ENCODE measurements at regions not wholly inside any gene's neighbourhood (a gene's known extent, or its start where the extent isn't known, plus 50 kb on each side); places are given as distances from the start of the nearest gene placed in this dataset.

- Histone ChIP-seq H3K4me3 (ENCODE audit: low read length) (no peak overlapping the region), H4K20me1 (ENCODE audit: insufficient read depth, low read length) (no peaks in the 10 kb centered on the region), H3K4me2 (ENCODE audit: low read length) (no peak overlapping the region), H3K79me2 (ENCODE audit: low read length) (no peaks in the 10 kb centered on the region), H3K36me3 (replicated peaks; ENCODE audit: low read depth, low read length) (no peaks in the 10 kb centered on the region), H3K9ac (ENCODE audit: low read length) (no peak overlapping the region), H3K27ac (ENCODE audit: low read length) (no peak overlapping the region), H2AFZ (ENCODE audit: low read depth, low read length) (no peak overlapping the region), H3K4me1 (ENCODE audit: low read length) (no peaks in the 10 kb centered on the region), H3K27me3 (ENCODE audit: low read depth, low read length) (no peaks in the 10 kb centered on the region), H3K9me3 (ENCODE audit: insufficient read depth, low read length) (no peaks in the 10 kb centered on the region)
- no peak for TF ChIP-seq CTCF (IDR thresholded peaks at IDR 0.05; ENCODE audit: low read depth, low read length)
- no peak for TF ChIP-seq EZH2phosphoT487 (IDR thresholded peaks at IDR 0.05; ENCODE audit: low read depth)
Observed at GRCh38 chr22:27627444-27627833, 174.1 kb downstream of the MN1 start.

DNA sequence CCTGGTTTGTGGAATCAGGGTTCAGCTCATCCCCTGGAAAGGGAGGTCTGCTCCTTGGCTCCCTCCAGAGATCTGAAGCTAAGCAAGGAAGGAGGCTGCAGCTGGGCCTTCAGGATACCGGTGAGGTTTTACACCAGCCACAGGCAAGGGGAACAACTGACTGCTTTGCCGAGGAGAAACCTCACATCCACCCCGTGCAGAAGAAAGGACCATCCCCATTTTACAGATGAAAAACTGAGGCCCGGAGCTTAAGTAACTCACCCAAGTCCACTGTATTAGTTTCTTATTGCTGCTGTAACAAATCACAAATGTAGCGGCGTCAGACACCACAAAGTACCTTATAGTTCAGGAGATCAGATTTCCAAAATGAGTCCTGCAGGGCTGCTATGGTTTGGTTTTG lies 173.7 kb downstream of the MN1 start:
- no peaks in the 10 kb centered on the region for H3K27me3 ChIP-seq (ENCODE audit: low read depth, low read length)
- no peak overlapping the region for H3K4me2 ChIP-seq (ENCODE audit: low read length)
- H3K36me3 ChIP-seq (replicated peaks; ENCODE audit: low read depth, low read length): no peaks in the 10 kb centered on the region
- H3K4me1 ChIP-seq (ENCODE audit: low read length): no peaks in the 10 kb centered on the region
- H3K27ac ChIP-seq (ENCODE audit: low read length): no peak overlapping the region
- TF ChIP-seq CTCF (IDR thresholded peaks at IDR 0.05; ENCODE audit: low read depth, low read length) (no peak), EZH2phosphoT487 (IDR thresholded peaks at IDR 0.05; ENCODE audit: low read depth) (no peak)
- H3K79me2 ChIP-seq (ENCODE audit: low read length): no peaks in the 10 kb centered on the region
- no peak overlapping the region for H2AFZ ChIP-seq (ENCODE audit: low read depth, low read length)
- no peaks in the 10 kb centered on the region for H4K20me1 ChIP-seq (ENCODE audit: insufficient read depth, low read length)
- no peaks in the 10 kb centered on the region for H3K9me3 ChIP-seq (ENCODE audit: insufficient read depth, low read length)
- H3K9ac ChIP-seq (ENCODE audit: low read length): no peak overlapping the region
- no peak overlapping the region for H3K4me3 ChIP-seq (ENCODE audit: low read length)

- TF ChIP-seq CTCF (IDR thresholded peaks at IDR 0.05; ENCODE audit: low read depth, low read length): no peak
- TF ChIP-seq EZH2phosphoT487 (IDR thresholded peaks at IDR 0.05; ENCODE audit: low read depth): no peak
- Histone ChIP-seq H3K36me3 (replicated peaks; ENCODE audit: low read depth, low read length) (no peaks in the 10 kb centered on the region), H3K4me3 (ENCODE audit: low read length) (no peak overlapping the region), H3K4me1 (ENCODE audit: low read length) (no peaks in the 10 kb centered on the region), H3K4me2 (ENCODE audit: low read length) (no peak overlapping the region), H2AFZ (ENCODE audit: low read depth, low read length) (no peak overlapping the region), H3K9me3 (ENCODE audit: insufficient read depth, low read length) (no peaks in the 10 kb centered on the region), H3K27me3 (ENCODE audit: low read depth, low read length) (no peaks in the 10 kb centered on the region), H3K79me2 (ENCODE audit: low read length) (no peaks in the 10 kb centered on the region), H3K9ac (ENCODE audit: low read length) (no peak overlapping the region), H4K20me1 (ENCODE audit: insufficient read depth, low read length) (no peaks in the 10 kb centered on the region), H3K27ac (ENCODE audit: low read length) (no peak overlapping the region)
Observed at GRCh38 chr22:27628341-27628740, 173.2 kb downstream of the MN1 start.

- no peaks in the 10 kb centered on the region for H3K36me3 ChIP-seq (replicated peaks; ENCODE audit: low read depth, low read length)
- no peaks in the 10 kb centered on the region for H3K79me2 ChIP-seq (ENCODE audit: low read length)
- no peaks in the 10 kb centered on the region for H3K9me3 ChIP-seq (ENCODE audit: insufficient read depth, low read length)
- no peak overlapping the region for H3K9ac ChIP-seq (ENCODE audit: low read length)
- H4K20me1 ChIP-seq (ENCODE audit: insufficient read depth, low read length): no peaks in the 10 kb centered on the region
- no peak overlapping the region for H2AFZ ChIP-seq (ENCODE audit: low read depth, low read length)
- H3K4me3 ChIP-seq (ENCODE audit: low read length): no peak overlapping the region
- no peak overlapping the region for H3K4me2 ChIP-seq (ENCODE audit: low read length)
- TF ChIP-seq CTCF (IDR thresholded peaks at IDR 0.05; ENCODE audit: low read depth, low read length) (no peak), EZH2phosphoT487 (IDR thresholded peaks at IDR 0.05; ENCODE audit: low read depth) (no peak)
- no peak overlapping the region for H3K27ac ChIP-seq (ENCODE audit: low read length)
- H3K4me1 ChIP-seq (ENCODE audit: low read length): no peaks in the 10 kb centered on the region
- no peaks in the 10 kb centered on the region for H3K27me3 ChIP-seq (ENCODE audit: low read depth, low read length)
Observed at GRCh38 chr22:27628891-27629631, 172.5 kb downstream of the MN1 start.
